DMS114 treated with DMSO at 0.1 percent for 48 hours (cell line): ENCODE measurements at regions not wholly inside any gene's neighbourhood (a gene's known extent, or its start where the extent isn't known, plus 50 kb on each side); places are given as distances from the start of the nearest gene placed in this dataset.
A peak's percentile ranks its signal among the peaks of the same experiment; 100 is the strongest.

Experiments
- DNase-seq: peaks from one replicate; lab custom pipeline; 2025; ENCODE audit not compliant: unreplicated experiment; lab: John Stamatoyannopoulos, UW

DNA sequence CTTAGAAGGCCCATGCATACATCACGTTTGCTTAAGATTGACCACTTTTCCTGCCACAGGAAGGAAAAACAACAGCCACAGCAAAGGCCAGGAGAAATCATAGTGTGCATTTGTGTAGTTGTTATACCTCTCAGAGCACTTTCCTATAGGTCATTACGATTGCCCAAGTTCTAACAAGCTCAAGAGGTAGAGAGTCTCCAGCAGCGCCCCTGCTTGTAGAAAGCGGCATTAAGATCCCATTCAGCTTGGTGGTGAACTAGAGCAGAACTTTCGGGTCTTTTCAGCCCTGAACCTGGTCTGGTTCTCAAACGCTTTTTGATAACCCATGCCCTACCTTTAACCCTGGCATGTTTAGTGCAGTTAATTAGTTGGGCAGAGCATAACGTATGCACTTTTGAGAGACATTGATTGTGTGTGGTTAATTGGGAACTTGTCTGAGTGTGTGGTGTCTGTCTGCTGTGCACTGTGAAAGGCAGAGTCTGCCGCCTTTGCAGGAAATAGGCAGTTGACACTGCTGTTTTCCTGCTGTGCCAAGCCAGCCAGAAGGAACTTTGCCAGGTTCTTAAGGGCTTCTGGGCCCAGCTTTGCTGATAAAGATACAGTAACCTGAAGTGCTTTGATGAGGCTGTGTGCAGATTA lies 109.9 kb upstream of the CLMP start:
- DNase-seq: no peak

DNA sequence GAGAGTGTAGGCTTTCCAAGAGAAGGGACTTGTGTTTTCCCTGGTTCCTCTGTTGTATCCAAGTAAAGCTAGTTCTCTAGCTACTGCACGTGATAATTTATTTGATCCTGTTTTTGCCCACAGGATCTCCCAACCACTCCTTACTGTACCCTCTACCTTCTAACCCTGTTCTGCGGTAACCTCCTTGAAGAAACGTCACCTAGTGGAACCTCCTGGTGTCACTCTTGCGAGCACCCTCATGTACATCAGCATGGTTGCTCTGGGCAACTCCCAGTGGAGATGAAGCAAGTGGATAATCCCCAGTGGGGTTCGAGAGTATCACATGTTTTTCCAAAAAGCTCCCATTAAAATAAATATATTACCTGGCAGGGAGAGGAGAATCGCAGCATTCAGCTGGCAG lies 108.9 kb upstream of the CLMP start:
- no peak for DNase-seq

DNA sequence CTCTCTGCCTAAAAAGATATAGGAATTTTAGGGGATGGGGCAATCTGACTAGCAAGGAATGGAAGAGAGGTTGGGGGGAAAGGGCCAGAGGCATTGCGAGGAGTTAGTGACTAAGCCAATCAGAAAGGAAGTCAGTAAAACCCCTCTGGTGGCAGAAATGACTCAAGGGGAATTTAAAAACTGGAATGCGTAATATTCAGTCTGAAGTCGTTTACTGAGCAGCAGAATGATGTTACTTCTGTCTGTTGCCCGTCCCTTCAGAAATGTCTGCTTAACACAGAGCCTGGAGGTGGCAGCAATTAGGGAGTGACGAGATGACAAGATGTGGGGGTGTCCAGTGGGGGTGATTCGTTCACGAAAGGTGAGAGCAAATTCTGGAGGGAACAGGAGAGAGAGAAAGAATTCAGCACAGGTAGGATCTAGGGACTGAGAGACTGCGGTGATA lies 107.7 kb upstream of the CLMP start:
- no peak for DNase-seq

DNA sequence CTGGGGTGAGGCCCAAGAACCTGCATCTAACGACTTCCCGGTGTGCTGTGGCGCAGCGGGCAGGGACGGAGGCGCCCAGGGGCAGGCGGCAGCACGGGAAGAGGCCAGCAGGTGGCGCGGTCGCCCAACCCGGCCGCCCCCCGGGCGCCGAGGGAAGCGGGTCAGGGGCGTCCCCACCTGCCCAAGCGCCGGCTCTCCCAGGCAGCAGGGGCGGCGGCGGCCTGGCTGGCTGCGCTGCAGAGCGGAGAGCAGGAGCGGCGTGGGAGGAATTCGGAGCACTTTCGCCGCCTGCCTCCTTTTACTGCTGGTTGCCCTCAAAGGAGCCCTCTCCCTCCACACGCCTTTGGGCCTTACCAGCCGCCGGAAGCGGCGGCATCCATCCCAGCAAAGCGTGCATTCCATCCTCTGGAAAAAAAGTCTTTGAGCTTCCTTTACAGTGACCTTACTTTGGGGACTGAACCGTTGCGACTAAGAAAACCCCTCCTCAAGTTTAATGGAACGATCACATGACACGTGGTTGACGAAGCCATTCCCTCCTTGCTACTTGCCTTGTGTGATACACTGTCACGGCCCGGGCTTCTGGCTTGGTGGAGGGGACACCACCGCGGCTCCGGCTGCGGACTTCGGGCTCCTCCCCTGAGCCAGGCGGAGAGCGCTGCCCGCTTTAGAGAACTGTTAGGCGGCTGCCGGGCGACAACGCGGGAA lies 106.8 kb upstream of the CLMP start:
- DNase-seq: peak; percentile 9

DNA sequence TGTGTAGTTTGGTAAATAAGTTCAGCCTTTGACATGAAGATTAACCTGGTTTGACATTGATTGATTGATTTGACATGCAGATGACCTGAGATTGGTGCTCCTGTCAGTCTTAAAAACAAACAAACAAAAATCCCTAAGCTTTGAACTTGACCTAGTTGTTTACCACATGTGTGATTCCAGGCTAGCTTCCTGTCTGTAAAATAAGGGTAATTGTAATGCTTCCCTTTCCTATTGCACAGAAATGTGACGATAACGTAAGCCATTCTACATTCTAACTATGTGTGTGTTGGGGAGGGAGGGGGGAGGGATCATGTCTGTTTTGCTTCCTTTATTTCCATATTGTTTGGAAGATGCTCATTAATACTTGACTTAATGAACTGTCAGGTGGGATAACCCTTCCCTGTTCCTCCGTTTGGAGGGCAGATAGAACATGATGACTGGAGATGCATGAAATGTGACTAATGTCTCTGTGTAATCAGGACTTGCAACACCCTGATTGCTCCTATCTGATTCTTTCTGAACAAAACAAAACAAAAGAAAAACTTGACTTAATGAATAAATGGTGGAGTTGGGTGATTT lies 106.1 kb upstream of the CLMP start:
- DNase-seq: peak; percentile 5

DNA sequence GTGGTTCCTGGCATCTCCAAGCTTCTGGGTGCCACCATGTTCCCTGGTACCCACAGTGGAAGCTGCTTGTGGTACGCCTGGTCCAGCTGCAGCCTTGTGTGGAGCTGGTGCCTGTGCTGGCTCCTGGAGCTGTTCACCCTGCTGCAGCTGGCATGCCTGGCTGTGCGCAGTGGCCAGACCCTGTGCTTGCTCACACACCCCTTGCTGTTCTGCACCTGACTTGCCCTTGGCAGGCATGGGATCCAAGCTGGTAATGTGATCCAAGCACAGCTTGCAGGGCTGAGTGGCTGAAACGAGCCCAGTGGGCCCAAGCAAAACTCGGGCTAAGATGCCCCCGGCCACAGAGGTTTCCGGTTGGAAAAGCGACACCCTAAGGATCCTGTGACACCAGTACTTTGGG lies 104.7 kb upstream of the CLMP start:
- DNase-seq: no peak

DNA sequence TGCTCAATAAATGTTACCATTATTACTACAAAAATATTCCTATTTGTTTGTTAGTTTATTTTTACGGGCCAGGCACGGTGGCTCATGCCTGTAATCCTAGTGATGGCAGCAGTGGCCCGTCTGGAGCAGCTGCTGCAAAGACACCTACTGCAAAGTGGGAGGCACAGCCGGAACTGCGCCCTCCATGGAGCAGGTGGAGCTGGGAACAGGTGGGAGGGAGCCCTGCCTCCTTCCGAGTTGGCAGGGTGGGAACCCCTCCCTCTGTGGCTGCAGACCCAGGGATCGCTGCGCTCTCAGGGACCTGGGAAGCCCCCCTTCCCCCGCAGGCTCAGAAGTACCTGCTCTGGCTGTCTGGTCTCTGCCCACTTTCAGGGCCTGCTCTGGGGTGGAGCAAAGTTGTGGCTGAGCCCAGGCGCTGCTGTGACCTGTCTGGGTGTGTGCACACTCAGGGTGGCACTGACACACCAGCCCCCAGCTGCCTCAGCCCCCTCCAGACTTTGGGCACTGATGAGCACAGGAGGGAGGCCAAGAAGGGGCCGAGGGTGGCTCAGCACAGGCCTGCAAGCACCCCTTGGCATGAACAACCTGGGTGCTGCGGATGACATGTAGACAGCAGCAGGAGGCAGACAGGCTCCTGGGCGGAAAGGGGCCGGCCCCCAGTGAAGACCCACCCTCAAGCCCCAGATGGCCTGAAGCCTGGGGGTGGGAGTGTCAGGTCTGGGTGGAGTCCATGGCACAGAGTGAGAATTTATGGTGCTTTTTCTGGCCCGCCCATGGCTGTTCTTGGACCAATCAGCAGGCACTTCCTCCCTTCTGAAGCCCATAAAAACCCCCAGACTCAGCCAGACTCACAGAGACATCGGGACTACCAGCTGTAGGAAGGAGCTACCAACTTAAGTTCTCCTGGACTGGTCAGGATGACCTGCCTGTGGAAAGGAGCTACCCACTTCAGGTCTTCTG lies 103.7 kb upstream of the CLMP start:
- no peak for DNase-seq

DNA sequence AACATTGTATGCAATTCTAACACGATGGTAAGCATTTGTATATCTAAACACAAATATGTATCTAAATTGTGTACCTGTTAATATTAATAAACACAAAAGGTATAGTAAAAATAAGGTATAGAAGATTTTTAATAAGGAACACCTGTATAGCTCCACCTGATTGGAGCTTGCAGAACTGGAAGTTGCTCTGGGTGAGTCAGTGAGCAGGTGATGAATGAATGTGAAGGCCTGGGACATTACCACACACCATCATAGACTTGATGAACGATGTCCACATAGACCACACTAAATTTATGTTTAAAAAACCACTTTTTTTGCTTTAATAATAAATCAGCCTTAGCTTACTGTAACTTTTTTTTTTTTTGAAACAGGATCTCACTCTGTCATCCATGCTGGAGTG lies 97.6 kb upstream of the CLMP start:
- DNase-seq: no peak

DNA sequence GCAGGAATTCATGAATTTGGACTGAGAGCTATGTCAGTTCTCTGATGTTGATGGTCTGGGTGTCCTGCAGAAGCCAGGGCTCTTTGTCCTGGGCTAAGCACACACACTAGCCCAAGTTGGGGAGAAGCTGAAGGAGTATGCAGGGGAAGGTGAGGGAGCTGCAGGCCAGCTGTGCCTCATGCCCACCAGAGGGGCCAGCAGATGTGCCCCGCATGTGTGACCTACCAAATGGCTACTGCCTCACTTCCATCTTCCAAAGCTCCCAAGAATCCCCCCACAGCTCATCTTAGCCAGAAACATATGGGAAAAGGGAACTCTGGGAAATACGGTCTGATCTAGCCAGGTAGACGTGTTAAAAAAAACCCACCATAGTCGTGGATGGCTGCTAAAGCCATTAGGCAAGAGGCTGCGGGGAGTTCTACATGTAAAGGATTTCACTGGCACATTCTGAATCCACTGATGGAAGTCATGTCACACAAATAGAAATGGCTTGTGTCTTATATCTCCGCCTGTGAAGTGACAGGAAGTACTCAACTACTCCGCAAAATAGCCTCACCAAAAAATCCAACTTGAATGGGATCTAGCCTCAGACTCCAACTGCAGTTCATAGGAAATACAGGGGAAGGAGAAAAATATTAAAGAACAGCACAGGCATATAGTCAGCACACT lies 96.3 kb upstream of the CLMP start:
- DNase-seq: no peak

DNA sequence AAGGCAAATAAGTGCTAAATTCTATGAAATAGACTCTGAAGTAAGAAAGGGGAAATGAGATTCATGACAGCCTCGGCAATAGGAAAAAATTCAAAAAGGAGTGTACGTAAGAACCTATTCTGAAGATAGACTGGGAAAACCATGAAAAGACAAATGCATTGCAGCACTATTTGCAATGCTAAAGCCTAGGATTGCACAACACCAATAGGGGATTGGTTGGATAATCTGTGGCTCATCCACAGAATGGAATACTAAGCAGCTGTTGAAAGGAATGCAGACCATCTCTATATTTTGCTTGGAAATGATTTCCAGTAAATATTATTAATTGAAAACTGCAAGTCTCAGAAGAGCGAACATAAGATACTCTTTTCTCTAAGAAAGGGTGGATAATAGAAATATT lies 91.7 kb upstream of the CLMP start:
- no peak for DNase-seq

DNA sequence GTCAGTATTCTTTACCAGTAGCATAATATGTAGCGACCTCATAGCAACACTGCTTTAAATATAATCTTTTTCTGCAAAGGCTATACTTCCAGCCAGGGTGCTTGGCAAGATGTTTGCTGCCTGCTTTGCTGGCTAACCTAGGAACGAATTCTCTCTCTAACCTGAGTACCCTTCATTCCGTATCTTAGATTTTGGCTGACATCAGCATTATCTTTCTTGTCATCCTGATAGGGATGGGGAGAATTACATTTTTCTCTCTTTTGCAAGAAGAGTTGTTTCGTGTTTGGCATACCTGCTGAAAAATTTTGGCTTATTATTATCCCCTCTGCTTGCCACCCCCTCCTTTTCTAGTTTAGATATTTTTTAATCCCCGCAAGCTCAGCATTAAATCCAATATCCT lies 91.2 kb upstream of the CLMP start:
- DNase-seq: no peak

DNA sequence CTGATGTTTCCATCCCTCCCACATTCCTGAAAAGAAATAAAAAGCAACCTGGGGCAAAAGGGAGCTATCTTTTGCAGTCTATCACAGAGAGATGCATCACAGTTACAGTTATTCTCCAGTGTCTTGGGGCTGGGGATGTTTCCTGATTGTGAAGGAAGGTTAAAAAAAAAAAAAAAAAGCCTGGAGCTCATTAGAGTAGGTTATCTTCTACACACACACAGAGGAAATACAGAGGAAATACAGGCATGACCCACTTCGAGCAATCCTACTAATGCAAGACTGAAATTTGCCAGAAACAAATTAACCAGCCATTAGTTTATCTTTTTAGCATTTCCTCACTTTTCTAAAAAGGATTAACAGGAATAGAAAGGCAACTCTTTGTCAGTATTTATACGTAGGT lies 89.4 kb upstream of the CLMP start:
- no peak for DNase-seq

DNA sequence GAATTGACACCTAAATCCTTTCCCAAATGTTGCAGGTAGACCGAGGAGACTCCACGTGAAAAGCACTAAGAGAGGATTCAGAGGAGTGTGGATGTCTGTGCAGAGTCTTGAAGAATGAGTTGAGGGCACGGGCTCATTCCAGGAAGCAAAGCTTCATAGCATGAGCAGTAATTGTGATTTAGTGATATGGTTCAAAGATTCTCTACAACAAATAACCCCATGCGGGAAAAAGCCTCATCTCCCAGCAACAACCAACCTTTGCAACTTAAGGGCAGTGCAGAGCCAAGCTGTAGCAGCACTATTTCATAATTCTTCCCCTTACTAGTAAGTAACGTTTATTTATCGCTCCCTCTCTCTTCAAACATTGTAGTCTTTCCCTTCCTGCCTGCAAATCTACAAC lies 87.5 kb upstream of the CLMP start:
- DNase-seq: no peak

DNA sequence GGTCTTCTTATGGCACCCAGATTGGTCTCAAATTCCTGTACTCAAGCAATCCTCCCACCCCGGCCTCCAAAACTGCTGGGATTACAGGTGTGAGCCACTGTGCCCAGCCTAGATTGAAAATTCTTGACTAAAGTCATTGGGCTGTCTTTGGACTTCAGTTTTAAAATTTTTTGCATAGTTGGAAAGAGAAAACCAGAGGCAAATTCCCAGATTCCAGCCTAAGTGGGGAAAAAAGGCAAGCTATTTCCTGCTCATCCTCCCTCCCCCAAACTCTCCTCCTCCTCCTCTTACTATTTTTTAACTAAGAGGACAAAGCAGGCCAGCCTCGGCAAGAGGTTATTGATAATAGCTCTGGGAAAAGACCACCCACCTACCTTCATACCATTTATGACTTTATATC lies 78.6 kb upstream of the CLMP start:
- no peak for DNase-seq

DNA sequence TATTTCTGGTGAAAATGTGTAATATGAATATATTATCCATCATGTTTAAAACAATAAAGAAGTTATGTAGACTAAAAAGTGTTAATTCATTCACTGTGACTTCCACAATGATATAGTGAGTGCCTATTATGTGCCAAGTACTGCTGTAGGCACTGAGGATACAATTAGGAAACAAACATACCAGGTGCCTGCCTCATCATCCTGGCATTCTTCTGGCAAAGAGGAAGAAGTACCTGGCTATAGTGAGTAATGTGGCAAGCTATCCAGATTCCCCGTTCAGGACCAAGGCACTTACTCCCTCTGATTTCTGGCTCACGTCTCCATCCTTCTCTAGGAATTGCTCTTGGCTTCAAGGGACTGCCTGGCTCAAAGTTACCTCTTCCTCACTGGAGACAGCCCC lies 77.5 kb upstream of the CLMP start:
- DNase-seq: no peak

DNA sequence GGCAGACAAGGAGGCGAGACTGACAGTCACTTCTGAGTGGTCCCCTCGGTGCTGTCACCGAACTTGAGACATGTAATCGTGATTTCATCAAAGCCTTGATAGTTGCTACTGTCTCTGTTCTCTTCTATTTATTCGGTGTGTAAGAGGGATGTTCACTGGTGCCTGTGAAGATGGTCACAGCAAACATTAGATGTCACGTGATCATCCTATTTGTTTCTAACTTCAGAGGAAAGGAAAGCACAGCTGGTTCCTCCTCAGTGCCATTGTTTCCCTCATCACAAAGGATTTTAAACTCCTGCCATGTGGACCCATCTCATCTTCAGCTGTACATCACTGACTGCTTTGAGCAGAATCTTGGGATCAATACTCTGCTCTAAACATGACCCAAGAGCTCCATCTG lies 73.1 kb upstream of the CLMP start:
- DNase-seq: no peak

DNA sequence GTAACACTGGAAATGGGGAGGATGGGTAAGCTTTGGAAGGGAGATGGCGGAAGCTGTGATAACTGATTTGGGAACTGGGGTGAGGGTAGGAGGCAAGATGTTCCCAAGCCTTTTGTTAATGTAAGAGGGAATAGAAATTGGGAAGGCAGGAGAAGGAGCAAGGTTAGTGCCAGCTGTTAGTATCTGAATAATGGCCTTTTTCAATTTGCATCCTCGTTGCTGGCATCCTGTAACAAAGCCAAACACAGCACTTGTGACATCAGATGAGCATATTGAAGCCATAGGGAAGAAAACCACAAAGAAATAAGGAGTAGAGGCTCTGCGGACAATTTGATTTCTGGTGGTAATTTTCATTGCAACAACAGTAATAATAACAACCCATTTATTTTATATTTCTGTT lies 70.9 kb upstream of the CLMP start:
- DNase-seq: no peak

DNA sequence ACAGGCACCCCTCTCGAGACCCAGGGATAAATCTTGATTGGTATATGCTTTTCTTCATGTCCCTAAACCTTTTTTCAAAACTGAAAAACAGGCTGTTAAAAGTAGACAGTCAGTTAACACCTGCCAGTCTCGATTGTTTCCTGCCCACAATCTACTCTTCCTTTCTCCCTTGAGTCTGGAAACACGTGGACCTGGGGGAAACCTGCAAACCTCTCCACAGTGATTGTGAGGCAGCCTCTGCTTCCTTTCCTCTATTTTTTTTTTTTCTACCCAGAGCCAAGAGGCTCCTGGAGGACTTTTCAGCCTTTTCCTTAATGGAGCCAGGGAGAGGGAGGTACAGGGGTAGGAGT lies 69.4 kb upstream of the CLMP start:
- no peak for DNase-seq

DNA sequence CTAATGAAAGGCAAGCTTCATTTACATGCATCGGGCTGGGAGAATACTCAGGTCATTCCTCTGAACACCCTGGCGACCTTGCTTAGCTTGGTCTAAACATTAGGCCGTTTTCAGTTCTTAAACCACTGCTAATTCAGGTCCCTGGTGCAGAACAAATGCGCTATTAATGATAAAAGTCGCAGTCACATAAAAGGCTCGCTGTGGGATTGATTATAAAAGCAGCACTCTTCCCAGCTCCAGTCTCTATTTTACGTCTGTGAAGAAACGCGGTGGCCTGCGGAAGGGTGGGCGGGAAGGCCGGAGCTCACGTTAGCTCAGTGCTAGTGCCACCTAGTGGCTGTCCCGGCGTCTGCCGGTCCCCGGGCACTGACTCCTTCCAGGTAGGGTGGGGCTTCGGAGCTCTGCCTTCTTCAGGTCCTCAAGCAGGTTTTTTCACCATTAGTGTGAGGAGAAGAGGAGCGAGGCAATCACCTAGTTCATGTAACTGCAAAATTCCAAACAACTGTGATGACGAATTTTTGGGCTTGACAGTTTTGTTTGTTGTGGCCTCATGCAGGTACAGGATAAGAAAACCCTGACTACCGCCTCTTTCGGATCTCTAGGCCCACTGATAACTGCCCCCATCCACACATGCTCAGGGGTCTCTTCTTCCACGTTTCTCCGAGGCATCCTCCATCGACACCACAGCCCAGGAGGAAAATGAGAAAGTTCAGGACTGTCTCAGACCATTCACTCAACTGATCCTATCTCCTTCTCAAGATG lies 66.5 kb upstream of the CLMP start:
- DNase-seq: peak; percentile 3

DNA sequence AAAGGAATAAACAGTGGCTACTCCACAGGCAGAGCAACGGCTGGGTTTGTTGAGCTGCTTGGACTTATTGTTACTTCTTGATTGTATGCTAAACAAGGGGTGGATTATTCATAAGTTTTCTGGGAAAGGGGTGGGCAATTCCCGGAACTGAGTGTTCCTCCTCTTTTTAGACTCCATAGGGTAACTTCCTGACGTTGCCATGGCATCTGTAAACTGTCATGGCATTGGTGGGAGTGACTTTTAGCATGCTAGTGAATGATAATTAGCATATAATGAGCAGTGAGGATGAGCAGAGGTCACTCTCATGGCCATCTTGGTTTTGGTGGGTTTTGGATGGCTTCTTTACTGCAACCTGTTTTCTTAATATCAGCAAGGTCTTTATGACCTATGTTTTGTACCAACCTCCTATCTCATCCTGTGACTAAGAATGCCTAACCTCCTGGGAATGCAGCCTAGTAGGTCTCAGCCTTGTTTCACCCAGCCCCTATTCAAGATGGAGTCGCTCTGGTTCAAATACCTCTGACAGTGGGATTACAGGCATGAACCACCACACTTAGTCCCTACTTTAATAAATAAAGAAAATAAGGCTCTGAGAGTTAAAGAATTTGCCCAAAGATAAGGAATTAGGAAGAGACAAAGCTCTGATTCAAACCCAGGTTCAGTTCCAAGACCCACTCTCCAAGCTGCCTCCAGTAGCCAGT lies 65.6 kb upstream of the CLMP start:
- no peak for DNase-seq
